DMS153 treated with DMSO at 0.1 percent for 48 hours (cell line): ENCODE measurements at regions not wholly inside any gene's neighbourhood (a gene's known extent, or its start where the extent isn't known, plus 50 kb on each side); places are given as distances from the start of the nearest gene placed in this dataset.
"Not testable (repeated sequence)": the region's sequence is repeated elsewhere in the genome, so short reads cannot be mapped to it uniquely, and the experiment has no call there.

Experiments used
- DNase-seq: peaks from one replicate; lab custom pipeline; 2025; ENCODE audit not compliant: unreplicated experiment; lab: John Stamatoyannopoulos, UW

DNA sequence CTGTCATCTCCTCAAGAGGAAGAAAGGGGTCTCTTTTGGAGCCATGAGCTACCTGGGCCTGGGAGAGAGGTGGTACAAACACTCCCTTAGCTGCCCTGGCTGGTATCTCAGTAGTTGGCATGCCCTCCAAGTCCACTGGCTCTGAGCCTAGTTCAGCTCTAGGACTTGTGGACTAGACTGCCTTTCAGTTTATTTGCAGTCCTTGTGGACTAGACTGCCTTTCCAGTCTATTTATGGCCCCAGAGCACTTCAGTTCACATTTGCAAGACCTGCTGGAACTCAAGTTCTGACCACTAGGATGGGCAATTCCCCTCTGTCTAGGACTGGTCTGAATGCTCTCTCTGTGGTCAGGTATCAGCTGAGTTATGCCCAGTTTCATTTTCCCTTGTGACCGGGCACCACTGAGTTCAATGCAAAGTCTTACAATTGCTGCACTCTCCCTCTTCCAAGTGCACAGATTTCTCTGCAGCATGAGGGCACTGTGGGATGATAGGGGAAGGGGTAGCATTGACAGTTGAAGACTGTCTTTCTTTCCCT lies 1019.0 kb downstream of the TAF11L14 start:
- DNase-seq: no peak

DNA sequence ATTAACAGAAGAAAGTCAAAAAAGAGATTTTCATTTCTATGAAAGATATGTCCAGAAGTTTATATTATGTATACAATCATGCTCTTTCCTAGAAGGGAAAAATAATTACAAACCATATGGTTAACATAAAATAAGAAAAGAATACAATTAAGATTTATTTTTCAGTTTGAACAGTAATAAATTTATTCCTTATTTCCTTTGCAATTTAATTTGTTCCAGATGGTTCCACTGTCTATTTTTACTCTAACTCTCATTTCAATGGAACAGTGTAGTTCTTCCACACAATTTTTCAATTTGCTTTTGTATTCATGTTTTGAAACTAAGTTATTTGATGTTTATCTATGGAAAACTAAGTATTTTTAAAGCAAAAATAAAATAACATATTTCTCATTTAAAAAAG lies 1026.3 kb downstream of the TAF11L14 start:
- DNase-seq: no peak

DNA sequence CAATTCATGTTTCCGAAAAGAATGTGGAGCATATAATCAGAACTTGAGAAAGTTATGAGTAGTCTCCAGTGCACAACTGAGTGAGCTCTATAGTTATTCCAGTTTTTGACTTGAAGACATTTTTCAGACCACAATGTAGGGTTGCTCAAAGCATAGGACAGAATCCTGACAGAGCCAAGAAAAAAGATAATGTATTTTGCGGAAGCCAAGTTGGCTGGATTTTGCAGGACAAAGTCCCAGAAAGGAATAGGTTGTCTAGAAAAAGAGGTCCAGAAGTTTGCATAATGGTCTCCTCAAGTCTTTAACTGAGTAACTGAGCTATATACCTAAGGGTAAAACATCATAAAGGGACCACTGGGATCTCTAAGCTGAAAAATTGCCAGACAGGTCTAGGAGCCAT lies 1028.0 kb downstream of the TAF11L14 start:
- DNase-seq: no peak

DNA sequence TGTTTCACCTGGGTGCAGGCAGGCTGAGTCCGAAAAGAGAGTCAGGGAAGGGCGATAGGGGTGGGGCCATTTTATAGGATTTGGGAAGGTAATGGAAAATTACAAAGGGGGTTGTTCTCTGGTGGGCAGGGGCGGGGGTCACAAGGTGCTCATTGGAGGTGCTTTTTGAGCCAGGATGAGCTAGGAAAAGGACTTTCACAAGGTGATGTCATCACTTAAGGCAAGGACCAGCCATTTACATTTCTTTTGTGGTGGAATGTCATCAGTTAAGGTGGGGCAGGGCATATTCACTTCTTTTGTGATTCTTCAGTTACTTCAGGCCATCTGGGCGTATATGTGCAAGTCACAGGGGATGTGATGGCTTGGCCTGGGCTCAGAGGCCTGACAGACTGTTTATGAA lies 1040.0 kb downstream of the TAF11L14 start:
- not testable (repeated sequence) for DNase-seq

DNA sequence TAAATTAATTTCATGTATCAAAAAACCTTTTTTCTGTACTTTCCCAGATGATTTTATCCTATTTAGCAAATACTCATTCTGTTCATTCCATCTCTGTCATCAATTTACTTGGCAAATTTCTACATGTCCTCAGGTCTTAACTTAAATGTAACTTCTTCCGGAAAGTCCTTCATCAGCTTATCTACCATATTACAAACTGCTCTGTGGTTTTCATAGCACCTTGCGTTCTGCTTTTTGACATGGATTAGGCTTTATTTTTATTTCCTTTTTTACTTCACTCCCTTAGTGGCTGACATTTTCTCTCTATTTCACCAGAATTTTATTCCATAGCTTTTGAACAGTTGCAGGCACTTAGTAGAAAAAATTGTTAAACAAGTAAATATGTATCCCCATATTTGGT lies 1040.8 kb downstream of the TAF11L14 start:
- DNase-seq: no peak

DNA sequence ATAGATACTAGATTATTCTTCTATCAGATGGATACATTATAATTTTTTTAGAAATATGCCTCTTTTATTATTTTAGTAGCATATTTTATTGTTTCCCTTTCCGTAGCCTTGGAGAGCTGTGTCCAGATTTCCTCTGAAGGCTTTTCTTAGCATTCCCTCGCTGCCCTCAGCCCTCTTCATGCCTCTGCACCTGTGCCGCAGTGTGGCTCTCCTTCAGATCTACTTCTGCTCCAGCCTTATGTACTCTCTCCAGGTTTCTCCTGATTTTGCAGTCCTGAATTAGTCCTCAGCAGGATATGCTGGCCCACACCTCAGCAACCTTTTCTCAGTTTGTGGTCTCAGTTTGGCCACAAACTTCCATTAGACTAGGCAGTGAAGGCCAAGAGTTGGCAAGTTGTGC lies 1052.0 kb downstream of the TAF11L14 start:
- DNase-seq: no peak

DNA sequence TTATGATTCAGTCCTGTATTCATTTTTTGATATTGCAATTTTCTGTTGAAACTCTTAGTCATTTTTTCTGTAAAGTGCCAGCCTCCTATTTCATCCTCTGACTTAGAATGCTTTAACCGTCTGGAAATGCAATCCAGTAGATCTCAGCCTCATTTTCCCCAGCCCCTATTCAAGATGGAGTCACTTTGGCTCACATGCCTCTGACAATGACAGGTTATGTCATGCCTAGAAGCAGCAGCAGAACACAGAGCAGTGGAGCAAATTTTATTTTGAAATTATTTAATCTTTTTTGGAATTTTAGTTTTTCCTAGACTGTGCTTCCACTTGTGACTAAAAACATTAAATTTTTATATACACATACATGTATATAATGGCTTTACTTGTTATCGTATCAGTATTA lies 1053.2 kb downstream of the TAF11L14 start:
- no peak for DNase-seq

DNA sequence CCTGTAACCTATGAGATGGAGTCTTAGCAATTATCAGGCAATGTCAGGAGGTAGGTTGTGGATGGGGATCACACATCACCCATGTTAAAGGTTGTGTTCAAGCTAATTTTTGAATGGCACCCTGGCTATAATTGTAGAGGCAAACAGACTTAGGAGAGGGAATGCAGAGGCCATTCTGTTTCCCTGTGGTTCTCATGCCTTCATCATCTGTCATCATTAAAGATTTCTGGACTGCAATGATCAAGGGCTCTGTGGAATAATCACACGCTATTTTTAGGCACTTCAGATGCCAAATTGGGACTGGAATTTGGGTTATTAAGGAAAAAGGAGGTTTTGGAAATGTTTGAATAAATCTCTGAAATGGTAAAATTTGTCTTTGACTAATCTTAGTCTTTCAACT lies 1065.4 kb downstream of the TAF11L14 start:
- DNase-seq: no peak

DNA sequence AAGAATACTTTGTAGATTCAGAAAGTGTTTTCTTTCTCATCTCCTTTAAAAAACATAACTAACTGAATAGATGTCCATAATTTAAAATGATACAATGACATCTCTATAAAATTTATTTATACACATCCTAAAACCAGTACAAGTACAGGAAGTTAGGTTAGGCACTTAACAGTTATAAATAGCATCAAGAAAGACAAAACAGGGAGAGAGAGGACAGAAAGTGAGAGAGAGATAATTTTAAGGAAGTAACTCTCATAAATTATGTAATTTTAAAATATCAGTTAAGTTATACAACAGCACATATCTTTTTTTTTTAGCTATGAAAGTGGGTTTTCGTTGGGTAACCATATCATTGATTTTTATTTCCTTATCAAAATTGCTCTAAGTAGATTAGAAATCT lies 1068.6 kb downstream of the TAF11L14 start:
- no peak for DNase-seq

DNA sequence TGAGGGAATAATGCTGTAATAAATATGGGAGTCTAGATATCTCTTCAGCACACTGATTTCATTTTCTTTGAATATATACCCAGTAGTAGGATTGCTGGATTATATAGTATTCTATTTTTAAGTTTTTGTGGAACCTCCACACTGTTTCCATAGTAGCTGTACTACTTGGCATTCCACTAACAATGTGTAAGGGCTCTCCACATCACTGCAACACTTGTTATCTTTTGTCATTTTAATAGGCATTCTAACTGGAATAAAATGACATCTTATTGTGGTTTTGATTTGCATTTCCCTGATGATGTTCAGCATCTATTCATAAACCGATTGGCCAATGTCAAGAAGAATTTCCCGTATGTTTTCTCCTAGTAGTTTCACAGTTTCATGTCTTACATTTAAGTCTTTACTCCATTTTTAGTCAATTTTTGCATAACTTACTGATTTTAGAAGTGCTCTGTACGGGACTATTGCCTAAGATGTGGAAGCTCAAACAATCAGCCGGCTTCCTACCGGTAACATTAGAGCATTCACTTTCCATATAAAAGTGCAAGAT lies 1078.8 kb downstream of the TAF11L14 start:
- DNase-seq: no peak

DNA sequence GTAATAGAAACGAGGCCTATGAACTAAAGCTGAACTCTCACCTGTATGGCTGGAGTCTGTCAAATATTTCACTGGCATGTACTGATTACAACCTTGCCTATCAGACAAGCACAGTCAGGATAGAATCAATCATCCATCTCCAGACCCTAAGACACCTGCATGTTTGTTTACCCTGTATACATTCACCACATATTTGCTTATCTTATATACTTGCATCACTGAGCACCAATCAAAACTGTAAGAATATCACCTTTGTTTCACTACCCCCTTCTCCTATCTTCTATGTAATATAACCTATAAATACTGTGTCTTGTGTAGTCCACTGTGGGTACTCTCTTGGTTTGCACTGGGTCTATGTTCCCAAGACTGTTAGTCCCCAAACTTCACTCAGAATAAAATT lies 1085.7 kb downstream of the TAF11L14 start:
- no peak for DNase-seq

DNA sequence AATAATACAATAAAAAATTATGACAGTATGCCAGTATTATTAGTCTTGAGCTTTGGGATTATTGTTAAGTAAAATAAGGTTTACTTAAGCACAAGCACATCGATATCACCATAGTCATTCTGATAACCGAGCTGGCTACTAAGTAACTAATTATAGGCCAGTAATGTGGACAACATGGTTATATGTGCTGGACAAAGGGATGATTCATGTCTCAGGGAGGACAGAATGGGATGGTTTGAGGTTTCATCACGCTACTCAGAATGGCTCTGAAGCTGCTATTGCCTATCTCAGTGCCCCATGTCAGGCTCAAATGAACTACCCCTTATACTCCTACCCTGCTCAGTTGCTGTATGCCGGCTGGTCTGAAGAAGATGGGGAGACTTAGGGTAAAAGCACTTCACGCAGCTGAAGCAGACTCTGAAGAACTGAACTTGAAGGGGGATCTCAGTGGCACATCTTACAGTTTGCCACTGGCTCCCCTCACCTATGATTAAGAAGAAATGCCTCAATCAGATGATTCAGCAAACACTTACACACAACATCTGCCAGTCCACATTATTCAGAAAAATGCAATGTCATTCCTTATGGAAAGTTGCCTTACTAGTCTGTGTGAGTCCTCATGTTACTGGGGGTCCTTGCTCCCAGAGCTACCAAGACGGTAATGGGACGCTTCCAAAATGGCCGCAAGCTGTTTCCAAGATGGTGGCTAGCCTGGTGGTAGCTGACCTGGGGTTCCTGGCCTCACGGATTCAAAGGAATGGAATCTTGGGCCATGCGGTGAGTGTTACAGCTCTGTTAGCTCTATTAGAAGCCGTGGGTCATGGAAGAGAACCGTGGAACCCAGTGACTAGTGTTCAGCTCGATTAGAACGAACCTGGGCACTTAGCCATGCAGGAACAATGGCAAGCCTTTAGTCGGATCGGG lies 1098.6 kb downstream of the TAF11L14 start:
- no peak for DNase-seq

DNA sequence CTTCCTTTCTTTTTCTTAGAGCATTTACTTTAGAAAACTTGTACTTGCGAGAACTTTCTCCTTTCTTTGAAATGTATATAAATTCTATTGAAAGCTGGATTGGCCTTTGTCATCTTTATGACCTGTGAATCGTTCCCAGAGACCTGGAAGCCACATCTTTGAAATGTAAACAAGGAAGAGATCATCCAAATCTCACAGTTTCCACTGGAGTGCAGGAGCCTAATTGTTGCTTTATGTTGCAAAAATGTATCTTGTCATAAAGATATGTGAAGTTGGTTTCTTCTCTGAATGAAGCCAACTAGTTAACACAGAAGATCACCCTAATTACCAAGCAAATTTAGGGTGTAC lies 1101.8 kb downstream of the TAF11L14 start:
- peak; percentile 12 for DNase-seq

DNA sequence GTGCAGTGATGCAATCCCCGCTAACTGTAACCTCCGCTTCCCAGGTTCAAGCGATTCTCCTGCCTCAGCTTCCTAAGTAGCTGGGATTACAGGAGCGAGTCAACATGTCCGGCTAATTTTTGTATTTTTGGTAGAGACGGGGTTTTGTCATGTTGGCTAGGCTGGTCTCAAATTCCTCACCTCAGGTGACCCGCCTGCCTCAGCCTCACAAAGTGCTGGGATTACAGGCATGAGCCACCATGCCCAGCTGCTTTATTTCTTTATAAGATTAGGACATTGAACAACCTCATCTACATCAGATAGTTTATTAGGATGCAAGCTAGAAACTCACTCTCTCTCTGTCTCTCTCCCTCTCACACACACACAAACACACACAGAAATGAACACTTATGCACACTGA lies 1102.5 kb downstream of the TAF11L14 start:
- not testable (repeated sequence) for DNase-seq

DNA sequence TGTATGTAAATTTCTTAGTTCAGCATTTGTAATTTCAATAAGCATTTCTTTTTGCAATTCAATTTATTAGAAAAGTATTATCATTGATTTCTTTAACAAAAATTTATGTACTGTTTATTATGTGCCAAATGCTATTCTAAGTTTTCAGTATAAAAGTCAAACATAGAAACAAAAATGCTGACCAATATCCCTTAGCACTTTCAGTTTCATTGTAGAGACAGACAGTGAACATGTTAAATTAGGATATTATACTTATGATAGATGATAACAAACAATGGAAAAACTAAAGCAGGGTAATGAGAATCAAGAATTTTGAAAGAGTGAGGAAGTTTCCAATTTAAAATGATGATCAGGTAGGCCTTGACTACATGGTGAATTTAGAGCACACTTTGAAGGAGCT lies 1106.0 kb downstream of the TAF11L14 start:
- no peak for DNase-seq

DNA sequence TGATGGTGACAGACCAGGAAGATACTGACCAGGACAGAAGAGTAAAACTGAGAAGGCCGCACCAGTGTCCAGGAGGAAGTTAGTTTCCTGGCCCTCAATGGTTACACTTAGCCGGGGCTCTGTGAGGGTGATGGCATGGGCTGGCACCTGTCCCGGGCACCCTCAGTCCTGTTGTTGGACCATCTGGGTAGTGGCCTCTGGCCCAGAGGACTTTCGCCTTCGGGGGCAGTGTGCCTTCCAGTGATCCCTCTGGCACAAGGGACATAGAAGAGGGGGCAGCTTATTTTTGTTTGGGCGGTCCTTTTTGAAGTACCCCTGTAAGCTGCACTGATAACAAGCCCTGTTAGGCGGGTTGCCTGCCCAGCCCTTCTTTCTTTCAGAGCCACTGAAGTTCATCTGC lies 1108.6 kb downstream of the TAF11L14 start:
- DNase-seq: no peak

DNA sequence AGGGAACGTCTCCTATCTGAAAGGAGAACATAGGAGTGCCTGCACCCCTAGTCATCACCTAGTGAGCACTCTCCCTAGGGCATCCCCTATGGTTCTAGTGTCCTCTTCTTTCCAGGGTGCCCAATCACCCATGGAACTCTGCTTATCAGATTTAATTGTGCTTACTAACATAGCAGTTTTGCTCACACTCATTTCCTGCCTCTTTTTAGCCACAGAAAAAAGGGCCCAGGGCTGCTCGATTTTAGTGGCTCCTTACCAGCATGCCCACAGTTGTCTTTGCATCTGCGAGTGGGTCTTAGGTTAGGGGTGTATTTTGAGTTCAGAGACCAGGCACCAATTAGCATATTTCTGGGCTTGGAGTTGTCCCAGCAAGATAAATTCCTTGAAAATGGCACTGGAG lies 1110.2 kb downstream of the TAF11L14 start:
- no peak for DNase-seq

DNA sequence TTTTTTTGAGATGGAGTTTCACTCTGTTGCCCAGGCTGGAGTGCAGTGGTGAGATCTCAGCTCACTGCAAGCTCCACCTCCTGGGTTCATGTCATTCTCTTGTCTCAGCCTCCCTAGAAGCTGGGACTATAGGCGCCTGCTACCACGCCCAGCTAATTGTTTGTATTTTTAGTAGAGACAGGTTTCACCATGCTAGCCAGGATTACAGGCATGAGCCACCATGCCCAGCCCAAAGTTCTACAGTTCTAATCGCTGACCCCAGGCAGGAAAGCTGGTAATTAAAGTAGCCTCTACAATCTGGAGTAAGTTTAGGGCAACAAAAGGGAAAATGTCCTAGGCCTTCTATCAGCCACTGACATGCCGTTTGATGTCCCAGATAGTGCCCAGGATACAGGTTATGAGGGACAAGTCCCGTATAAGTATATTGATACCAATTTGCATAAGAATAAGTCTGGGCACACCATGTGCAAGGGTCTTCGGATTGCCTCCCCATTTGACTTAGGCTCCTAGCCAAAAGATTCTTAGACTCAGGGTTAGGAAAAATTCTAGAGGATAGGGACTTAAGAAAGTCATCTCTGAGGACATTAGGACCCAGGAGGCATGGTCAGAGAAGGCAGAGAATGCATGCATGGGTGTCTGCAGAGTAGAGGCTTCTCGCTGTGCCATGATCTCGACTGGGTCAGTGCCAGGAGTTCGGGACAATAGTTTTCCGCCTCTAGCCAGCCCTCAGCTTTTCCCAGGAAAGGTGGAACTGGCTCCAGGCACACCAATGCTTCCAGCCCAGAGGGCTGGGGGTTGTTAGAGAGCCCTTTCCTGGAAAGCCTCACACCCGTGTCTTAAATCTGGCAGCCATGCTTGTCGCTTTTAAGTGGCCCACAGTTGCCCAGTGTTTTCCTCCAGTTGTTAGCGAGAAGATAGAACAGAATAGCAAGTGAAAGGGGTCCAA lies 1111.1 kb downstream of the TAF11L14 start:
- DNase-seq: peak; percentile 89

DNA sequence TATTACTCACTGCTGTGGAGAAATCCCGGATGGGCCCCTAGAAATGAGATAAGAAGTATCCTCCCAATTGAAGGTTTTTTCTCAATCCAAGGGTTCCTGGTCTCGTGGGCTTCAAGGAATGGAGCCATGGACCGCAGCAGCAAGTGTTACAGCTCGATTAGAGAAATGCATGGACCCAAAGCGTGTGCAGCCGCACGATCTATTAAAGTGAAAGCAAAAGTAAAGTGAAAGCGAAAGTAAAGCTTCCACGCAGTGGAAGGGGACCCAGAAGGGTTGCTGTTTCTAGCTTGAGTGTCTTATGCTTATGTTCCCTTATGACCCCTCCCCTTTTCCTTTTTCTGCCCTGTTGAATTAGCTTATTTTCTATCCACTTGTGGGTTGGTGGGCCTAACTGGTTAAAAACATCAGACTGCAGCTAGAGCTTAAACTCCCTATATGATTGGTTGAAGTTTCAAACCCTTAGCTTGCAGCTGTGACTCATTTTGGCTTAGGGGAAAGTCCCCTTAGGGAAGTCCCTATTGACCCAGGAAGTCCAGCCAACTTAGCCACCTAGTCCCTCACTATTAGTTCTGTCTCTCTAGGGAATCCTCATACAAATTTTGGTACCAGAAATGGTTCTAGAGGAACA lies 1111.8 kb downstream of the TAF11L14 start:
- peak; percentile 90 for DNase-seq

DNA sequence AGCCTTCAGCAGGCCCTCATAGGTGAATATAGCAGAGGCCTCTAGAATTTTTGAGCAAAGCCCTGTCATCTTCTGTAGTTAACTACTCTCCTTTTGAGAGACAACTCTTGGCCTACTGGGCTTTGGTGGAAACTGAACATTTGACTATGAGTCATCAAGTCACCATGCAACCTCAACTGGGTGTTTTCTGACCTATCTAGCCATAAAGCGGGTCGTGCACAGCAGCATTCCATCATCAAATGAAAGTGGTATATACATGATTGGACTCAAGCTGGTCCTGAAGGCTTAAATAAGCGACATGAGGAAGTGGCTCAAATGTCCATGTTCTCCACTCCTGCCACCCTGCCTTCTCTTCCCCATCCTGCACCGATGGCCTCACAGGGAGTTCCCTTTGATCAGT lies 1115.5 kb downstream of the TAF11L14 start:
- no peak for DNase-seq

DNA sequence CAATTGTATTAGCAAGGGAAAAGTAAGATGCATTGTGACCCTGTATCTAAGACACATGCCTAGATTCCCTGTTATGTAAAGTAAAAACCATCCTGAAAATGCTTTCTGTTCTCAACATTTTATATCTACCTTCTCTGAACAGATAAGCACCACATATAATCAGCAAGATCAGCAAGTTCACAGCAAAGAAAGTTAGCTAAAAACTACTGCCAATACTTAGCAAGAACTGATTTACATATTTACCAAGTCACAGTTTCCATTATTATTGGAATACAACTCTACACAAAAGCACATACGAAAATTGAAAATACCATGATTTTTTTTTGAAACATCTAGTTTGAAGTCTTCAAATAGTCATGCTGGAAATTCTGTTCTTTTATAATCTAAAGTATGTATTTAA lies 1118.1 kb downstream of the TAF11L14 start:
- DNase-seq: no peak
